PC-3 (cell line): ENCODE measurements at regions not wholly inside any gene's neighbourhood (a gene's known extent, or its start where the extent isn't known, plus 50 kb on each side); places are given as distances from the start of the nearest gene placed in this dataset.

ENCODE experiments used
- ATAC-seq: fragments of 200-7000 bp; cut with Tn5 transposase; 2 replicates; pipeline ENCODE4 v1.9.1; 2020; ENCODE audit warnings: mild to moderate bottlenecking, moderate library complexity
- BruUV-seq: library from RNA; stranded (reverse); fragments of 400-500 nt; replicated peaks from 2 replicates; lab custom pipeline; 2021; lab: Mats Ljungman, UMichigan
- CTCF ChIA-PET: fragments of 300-600 bp; sonication (Branson Sonifier 250); formaldehyde crosslinking; loops from one replicate; lab custom pipeline; 2022; ENCODE audit warnings: antibody characterized with exemption; lab: Charles Lee
- POLR2A ChIA-PET: fragments of 300-600 bp; sonication (Branson Sonifier 250); formaldehyde crosslinking; loops from one replicate; lab custom pipeline; 2022; ENCODE audit warnings: antibody characterized with exemption; ENCODE audit not compliant: unreplicated experiment; lab: Charles Lee
- DNase-seq: peaks from one replicate; pipeline ENCODE4 v3.0.0-alpha.2; 2015
- H2AFZ ChIP-seq: fragments of 300-600 bp; sonication (generic); 2 replicates; pipeline ENCODE4 v1.6.0; 2016; ENCODE audit warnings: antibody characterized with exemption, low read length
- H3F3A ChIP-seq: fragments of 300-600 bp; sonication (generic); one replicate; pipeline ENCODE4 v1.6.0; 2017; ENCODE audit warnings: antibody characterized with exemption, low read length, control low read depth, mild to moderate bottlenecking; ENCODE audit not compliant: unreplicated experiment
- H3K27ac ChIP-seq: fragments of 300-600 bp; sonication (generic); 2 replicates; pipeline ENCODE4 v1.5.1; 2016; ENCODE audit warnings: mild to moderate bottlenecking, low read length
- H3K27me3 ChIP-seq: fragments of 300-600 bp; sonication (generic); 2 replicates; pipeline ENCODE4 v1.6.1; 2016; ENCODE audit warnings: low read length, mixed read lengths
- H3K36me3 ChIP-seq: fragments of 300-600 bp; sonication (generic); 2 replicates; pipeline ENCODE4 v1.6.1; 2016; ENCODE audit warnings: low read depth, mixed run types, low read length, mixed read lengths
- H3K4me1 ChIP-seq: fragments of 300-600 bp; sonication (generic); 2 replicates; pipeline ENCODE4 v1.5.1; 2016; ENCODE audit warnings: low read length; ENCODE audit not compliant: insufficient read depth
- H3K4me2 ChIP-seq: fragments of 300-600 bp; sonication (generic); 2 replicates; pipeline ENCODE4 v1.6.0; 2016; ENCODE audit warnings: low read length
- H3K4me3 ChIP-seq: fragments of 300-600 bp; sonication (generic); 2 replicates; pipeline ENCODE4 v1.5.1; 2016; ENCODE audit warnings: mild to moderate bottlenecking, low read length, mixed read lengths
- H3K79me2 ChIP-seq: fragments of 300-600 bp; sonication (generic); 2 replicates; pipeline ENCODE4 v1.6.1; 2017; ENCODE audit warnings: low read length, mixed read lengths
- H3K9ac ChIP-seq: fragments of 300-600 bp; sonication (generic); 2 replicates; pipeline ENCODE4 v1.6.0; 2016; ENCODE audit warnings: mild to moderate bottlenecking, low read length
- H3K9me2 ChIP-seq: fragments of 300-600 bp; sonication (generic); replicated peaks from 2 replicates; pipeline ENCODE4 v1.6.1; 2016; ENCODE audit warnings: mixed run types, low read length, mixed read lengths
- H3K9me3 ChIP-seq: fragments of 300-600 bp; sonication (generic); 2 replicates; pipeline ENCODE4 v1.6.1; 2016; ENCODE audit warnings: low read length, mixed read lengths
- H4K20me1 ChIP-seq: fragments of 300-600 bp; sonication (generic); 2 replicates; pipeline ENCODE4 v1.6.1; 2016; ENCODE audit warnings: low read length, mixed read lengths
- CTCF ChIP-seq: fragments of 300-600 bp; sonication (generic); conservative IDR thresholded peaks from 2 replicates; pipeline ENCODE4 v1.5.1; 2017; ENCODE audit warnings: antibody characterized with exemption, low read depth, mild to moderate bottlenecking, low read length
- EZH2 ChIP-seq: fragments of 300-600 bp; sonication (generic); IDR thresholded peaks from one replicate; pipeline ENCODE4 v1.6.1; 2017; ENCODE audit warnings: antibody characterized with exemption, mild to moderate bottlenecking, low read length; ENCODE audit not compliant: unreplicated experiment
- EZH2phosphoT487 ChIP-seq: fragments of 300-600 bp; sonication (generic); IDR thresholded peaks from 2 replicates; pipeline ENCODE4 v1.6.1; 2018; ENCODE audit warnings: mild to moderate bottlenecking, antibody characterized with exemption, low read length, borderline replicate concordance
- intact Hi-C: fragments of 100-400 bp; cut with micrococcal nuclease; formaldehyde crosslinking; loops from 2 replicates; pipeline ENCODE4 v1.9.0; 2023

- no peak overlapping the region for H2AFZ ChIP-seq
- H3K36me3 ChIP-seq: no peaks in the 10 kb centered on the region
- no peaks in the 10 kb centered on the region for H3K4me1 ChIP-seq
- no TSS peak for BruUV-seq
- no peak for TF ChIP-seq CTCF
- TF ChIP-seq EZH2phosphoT487: no peak
- TF ChIP-seq EZH2: no peak
- no peak overlapping the region for H3K9ac ChIP-seq
- no peaks in the 10 kb centered on the region for H3F3A ChIP-seq
- H3K27ac ChIP-seq: no peak overlapping the region
- POLR2A ChIA-PET: no interaction called here
- H3K9me3 ChIP-seq: no peaks in the 10 kb centered on the region
- no peaks in the 10 kb centered on the region for H4K20me1 ChIP-seq
- CTCF ChIA-PET: no interaction called here
- intact Hi-C loops: no loop called here
- no peak overlapping the region for H3K4me2 ChIP-seq
- no peak overlapping the region for H3K4me3 ChIP-seq
- H3K27me3 ChIP-seq: no peaks in the 10 kb centered on the region
- no peaks in the 10 kb centered on the region for H3K9me2 ChIP-seq
- no peaks in the 10 kb centered on the region for H3K79me2 ChIP-seq
- ATAC-seq (no peak), DNase-seq (no peak)
These were observed 195.6 kb upstream of the KLF3 start for GRCh38 chr4:38468339-38468866.

- DNase-seq: no peak
- Histone ChIP-seq H3K4me1 (no peaks in the 10 kb centered on the region), H3K4me3 (no peak overlapping the region), H3K9me3 (no peaks in the 10 kb centered on the region), H3K9ac (no peak overlapping the region), H3K36me3 (no peaks in the 10 kb centered on the region), H3K9me2 (no peaks in the 10 kb centered on the region), H3F3A (no peaks in the 10 kb centered on the region), H4K20me1 (no peaks in the 10 kb centered on the region), H3K27ac (no peak overlapping the region), H3K79me2 (no peaks in the 10 kb centered on the region), H2AFZ (no peak overlapping the region), H3K4me2 (no peak overlapping the region), H3K27me3 (no peaks in the 10 kb centered on the region)
- no TSS peak for BruUV-seq
- ChIA-PET POLR2A (no interaction called here), CTCF (no interaction called here)
- intact Hi-C loops: no loop called here
- TF ChIP-seq CTCF: no peak
- no peak for TF ChIP-seq EZH2
- TF ChIP-seq EZH2phosphoT487: no peak
- ATAC-seq: no peak
These were observed 194.6 kb upstream of the KLF3 start for GRCh38 chr4:38469410-38469809.

GRCh38 chr4:38470735-38471262 lies 193.2 kb upstream of the KLF3 start:
- TF ChIP-seq EZH2phosphoT487 (no peak), CTCF (no peak), EZH2 (no peak)
- Histone ChIP-seq H3K27ac (no peak overlapping the region), H3F3A (no peaks in the 10 kb centered on the region), H3K27me3 (no peaks in the 10 kb centered on the region), H3K9me2 (no peaks in the 10 kb centered on the region), H3K36me3 (no peaks in the 10 kb centered on the region), H3K4me2 (no peak overlapping the region), H3K9ac (no peak overlapping the region), H3K9me3 (no peaks in the 10 kb centered on the region), H4K20me1 (no peaks in the 10 kb centered on the region), H3K4me1 (no peaks in the 10 kb centered on the region), H3K79me2 (no peaks in the 10 kb centered on the region), H2AFZ (no peak overlapping the region), H3K4me3 (no peak overlapping the region)
- DNase-seq: peak; percentile 22
- intact Hi-C loops: no loop called here
- ATAC-seq: no peak
- no TSS peak for BruUV-seq
- ChIA-PET POLR2A (no interaction called here), CTCF (no interaction called here)
